GM18499 (cell line): ENCODE measurements at regions not wholly inside any gene's neighbourhood (a gene's known extent, or its start where the extent isn't known, plus 50 kb on each side); places are given as distances from the start of the nearest gene placed in this dataset.
"Not testable (repeated sequence)": the region's sequence is repeated elsewhere in the genome, so short reads cannot be mapped to it uniquely, and the experiment has no call there.

ENCODE experiments used
- ATAC-seq: cut with Tn5 transposase; IDR thresholded peaks from one replicate; pipeline ENCODE4 v1.9.1; 2021; ENCODE audit warnings: moderate number of reproducible peaks; ENCODE audit not compliant: insufficient read depth, unreplicated experiment

DNA sequence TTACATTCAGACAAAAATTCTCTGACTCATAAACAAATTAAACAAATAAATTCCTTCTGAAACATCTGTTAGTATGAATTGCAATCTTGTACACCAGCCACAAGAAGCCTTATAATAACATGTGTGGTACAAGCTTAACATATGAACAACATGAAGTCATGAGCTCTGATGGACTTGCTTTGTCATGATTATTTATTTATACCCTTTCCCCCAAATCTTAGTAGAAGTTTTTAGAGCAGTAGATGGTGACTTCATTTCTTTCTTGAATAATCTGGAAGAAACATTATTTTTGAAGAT, 633.4 kb downstream of the EPHA3 start:
- ATAC-seq, result no peak

GRCh38 chr3:89742546-89742945, 635.1 kb downstream of the EPHA3 start:
- ATAC-seq, result no peak

GRCh38 chr3:89747541-89748278, 640.3 kb downstream of the EPHA3 start:
- not testable (repeated sequence) for ATAC-seq

DNA sequence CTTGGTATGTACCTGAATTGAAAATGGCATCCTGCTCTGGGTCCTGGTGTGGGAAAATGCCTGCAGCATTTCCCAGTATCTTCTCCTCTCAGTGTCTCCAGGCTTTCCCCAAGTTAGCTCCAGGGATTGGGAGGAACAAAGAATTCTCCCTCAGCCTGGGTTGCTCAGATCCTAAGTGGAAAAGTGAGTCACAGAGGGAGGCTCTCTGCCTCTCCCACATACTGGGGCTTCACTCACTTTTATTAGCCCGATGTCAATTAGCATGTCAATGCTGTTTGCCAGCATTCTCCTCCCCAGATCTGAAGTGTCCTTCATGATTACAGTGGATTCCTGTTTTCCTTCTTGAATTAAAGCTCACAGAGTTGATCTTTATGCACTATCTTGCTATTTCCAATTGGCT, 655.0 kb downstream of the EPHA3 start:
- ATAC-seq, result no peak

- ATAC-seq, result no peak
Measured at GRCh38 chr3:89783341-89783927, 676.0 kb downstream of the EPHA3 start.

- ATAC-seq, result no peak
Measured at GRCh38 chr3:89787485-89787884, 680.1 kb downstream of the EPHA3 start.

GRCh38 chr3:89787979-89788378, 680.6 kb downstream of the EPHA3 start:
- ATAC-seq, result no peak

GRCh38 chr3:89795506-89795905, 688.1 kb downstream of the EPHA3 start:
- ATAC-seq, result no peak

GRCh38 chr3:89802881-89803280, 695.5 kb downstream of the EPHA3 start:
- ATAC-seq, result no peak

GRCh38 chr3:89803711-89804110, 696.3 kb downstream of the EPHA3 start:
- ATAC-seq, result no peak

- ATAC-seq, result no peak
Measured at GRCh38 chr3:89806166-89806565, 698.7 kb downstream of the EPHA3 start.

DNA sequence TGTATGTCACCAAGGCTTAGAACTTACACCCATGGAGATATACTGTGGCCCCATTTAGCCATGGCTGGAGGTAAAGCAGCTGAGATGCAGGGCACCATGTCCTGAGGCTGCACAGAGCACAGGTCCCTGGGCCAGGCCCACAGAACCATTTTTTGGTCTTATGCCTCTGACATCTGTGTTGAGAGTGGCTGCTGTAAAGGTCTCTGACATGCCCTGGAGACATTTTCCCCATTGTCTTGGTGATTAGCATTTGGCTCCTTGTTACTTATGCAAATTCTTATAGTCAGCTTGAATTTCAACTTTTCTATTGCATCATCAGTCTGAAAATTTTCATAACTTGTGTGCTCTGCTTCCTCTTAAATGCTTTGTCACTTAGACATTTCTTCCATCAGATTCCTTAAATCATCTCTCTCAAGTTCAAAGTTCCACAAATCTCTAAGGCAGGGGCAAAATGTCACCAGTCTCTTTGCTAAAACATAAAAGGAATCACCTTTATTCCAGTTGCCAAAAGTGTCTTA, 701.3 kb downstream of the EPHA3 start:
- no peak for ATAC-seq

DNA sequence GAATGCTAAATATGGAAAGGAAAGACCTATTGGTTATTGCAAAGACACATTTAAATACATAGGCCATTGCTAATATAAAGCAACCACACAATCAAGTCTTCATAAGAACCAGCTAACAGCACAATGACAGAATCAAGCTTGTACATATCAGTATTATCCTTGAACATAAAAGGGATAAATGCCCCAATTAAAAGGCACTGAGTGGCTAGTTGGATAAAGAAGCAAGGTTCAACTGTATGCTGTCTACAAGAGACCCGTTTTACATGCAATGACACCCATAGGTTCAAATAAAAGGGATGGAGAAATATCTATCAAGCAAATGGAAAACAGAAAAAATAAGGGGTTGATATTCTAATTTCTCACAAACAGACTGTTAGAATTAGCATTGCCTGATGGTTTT, 706.1 kb downstream of the EPHA3 start:
- no peak for ATAC-seq

DNA sequence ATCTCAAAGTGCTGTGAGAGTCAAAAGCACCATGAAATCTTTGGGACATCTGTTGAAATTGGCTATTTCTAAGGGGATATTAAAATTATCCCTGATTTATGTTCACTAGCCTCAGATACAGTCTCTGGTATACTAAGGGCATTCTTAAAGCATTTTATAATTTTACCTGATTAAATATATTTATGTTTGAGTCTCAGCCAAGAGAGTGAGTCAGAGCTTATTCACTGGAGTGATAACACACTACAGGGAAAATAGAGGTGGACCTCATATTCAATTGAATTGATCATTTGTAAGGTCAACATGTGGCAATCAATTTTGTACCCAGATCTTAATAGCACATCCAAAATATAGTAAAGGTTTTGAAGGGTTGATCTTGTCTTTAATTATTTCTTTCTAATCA, 733.6 kb downstream of the EPHA3 start:
- no peak for ATAC-seq

- ATAC-seq, result no peak
Measured at GRCh38 chr3:89845053-89845452, 737.6 kb downstream of the EPHA3 start.

DNA sequence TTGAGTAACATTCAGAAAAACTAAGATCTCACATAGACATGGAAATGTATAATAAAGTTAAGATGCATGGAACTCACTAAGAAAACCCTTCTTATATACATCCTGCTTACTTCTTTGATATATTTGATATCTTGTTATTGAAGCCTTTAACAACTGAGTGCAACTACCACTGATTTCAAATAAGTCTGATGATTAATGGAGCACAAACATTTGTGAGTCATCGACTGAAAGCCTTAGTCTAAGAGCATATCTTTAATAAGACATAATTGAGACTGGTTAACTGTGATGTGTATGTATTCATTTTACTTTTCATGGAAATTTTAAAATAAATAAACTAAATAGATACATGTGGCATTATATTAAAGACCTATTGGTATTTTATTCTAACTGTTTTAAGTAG, 740.5 kb downstream of the EPHA3 start:
- no peak for ATAC-seq

DNA sequence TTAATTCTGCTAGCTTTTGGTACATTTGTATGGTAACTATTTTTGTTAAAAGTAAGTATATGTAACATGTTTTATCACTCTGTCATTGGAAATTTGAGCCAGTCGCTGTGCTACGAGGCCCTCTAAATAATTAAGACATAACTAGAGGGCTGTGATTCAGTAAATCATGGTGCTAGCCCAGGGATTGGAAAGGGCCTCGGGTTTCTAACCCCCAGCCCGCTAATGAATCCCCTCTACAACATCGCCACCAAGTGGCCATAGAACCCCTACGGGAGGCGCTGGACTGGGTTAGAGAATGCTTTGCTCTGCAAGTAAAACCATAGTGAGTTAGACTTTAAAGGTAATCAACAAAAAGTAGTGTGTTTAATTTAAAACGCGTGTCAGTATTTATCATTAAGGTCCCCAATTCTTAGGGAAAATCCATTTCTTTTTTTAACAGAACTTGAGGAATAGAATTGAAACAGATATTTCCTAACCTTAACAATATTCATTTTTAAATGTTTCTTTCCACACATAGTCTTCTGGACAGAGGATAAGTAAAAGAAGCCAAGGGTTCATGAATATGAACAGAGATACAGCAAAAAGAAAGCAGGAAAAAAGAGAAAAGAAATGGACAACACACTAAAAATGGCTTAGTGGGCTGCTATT, 744.7 kb downstream of the EPHA3 start:
- ATAC-seq, result no peak

GRCh38 chr3:89859757-89860156, 752.3 kb downstream of the EPHA3 start:
- ATAC-seq, result no peak

- ATAC-seq, result no peak
Measured at GRCh38 chr3:89867286-89867685, 759.9 kb downstream of the EPHA3 start.

- ATAC-seq, result no peak
Measured at GRCh38 chr3:89876116-89876515, 768.7 kb downstream of the EPHA3 start.

DNA sequence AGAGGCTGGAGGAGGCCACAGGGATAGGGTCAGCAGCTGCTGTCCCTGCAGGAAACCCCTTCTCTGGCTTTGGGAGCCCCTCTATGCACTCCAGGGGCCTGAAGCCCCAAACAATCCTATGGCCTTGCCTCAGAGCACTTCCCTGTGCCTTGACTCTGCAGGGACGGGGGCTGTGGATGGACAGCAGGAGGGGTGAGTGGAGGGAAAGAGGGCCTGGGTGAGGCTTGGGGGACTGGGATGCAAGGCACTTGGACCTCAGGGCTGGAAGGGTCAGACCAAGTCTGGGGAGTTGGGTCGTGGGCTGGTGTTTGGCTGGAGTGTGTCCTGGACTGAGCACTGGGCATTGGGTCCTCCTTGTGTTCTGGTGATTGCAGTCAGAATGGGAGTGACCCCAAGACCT, 769.8 kb downstream of the EPHA3 start:
- ATAC-seq, result no peak

- ATAC-seq, result no peak
Measured at GRCh38 chr3:89889386-89889785, 782.0 kb downstream of the EPHA3 start.
